GM12878 (cell line): ENCODE measurements at regions not wholly inside any gene's neighbourhood (a gene's known extent, or its start where the extent isn't known, plus 50 kb on each side); places are given as distances from the start of the nearest gene placed in this dataset.

Experiments used
- ATAC-seq: fragments of 200-7000 bp; cut with Tn5 transposase; 3 replicates; pipeline ENCODE4 v1.9.1; 2020; ENCODE audit warnings: mild to moderate bottlenecking, moderate library complexity
- BruUV-seq: library from RNA; stranded (reverse); fragments of 400-500 nt; replicated peaks from 2 replicates; lab custom pipeline; 2021; lab: Mats Ljungman, UMichigan
- CTCF ChIA-PET: fragments of 300-600 bp; sonication (Branson Sonifier 250); formaldehyde crosslinking; extraction: SDS; loops from one replicate; lab custom pipeline; 2021; ENCODE audit warnings: inconsistent platforms; lab: Yijun Ruan, JAX
- POLR2A ChIA-PET: fragments of 350-600 bp; formaldehyde crosslinking; extraction: SDS; loops from one replicate; lab custom pipeline; 2021; ENCODE audit warnings: inconsistent platforms; lab: Charles Lee
- RAD21 ChIA-PET: fragments of 300-600 bp; sonication (Branson Sonifier 250); formaldehyde crosslinking; loops from one replicate; lab custom pipeline; 2023; ENCODE audit warnings: antibody characterized with exemption; ENCODE audit not compliant: unreplicated experiment; lab: Charles Lee
- SMC1A ChIA-PET: fragments of 300-600 bp; sonication (Branson Sonifier 250); formaldehyde crosslinking; loops from one replicate; lab custom pipeline; 2023; ENCODE audit not compliant: unreplicated experiment, uncharacterized antibody; lab: Charles Lee
- DNase-seq: peaks from one replicate; pipeline ENCODE4 v3.0.0-alpha.2; 2011; ENCODE audit warnings: low read depth, low spot score
- FAIRE-seq: peaks from 3 replicates; lab custom pipeline; 2011; peaks lifted over from hg19 to GRCh38; lab: Jason Lieb, UNC
- H2AFZ ChIP-seq: 2 replicates; pipeline ENCODE4 v1.6.0; 2011; ENCODE audit warnings: low read depth, low read length, control low read depth; ENCODE audit not compliant: control insufficient read depth
- H3K27ac ChIP-seq: 2 replicates; pipeline ENCODE4 v1.5.1; 2011; ENCODE audit warnings: control low read depth; ENCODE audit not compliant: control insufficient read depth, insufficient read depth
- H3K27me3 ChIP-seq, 2 experiments: replicated peaks in 1 of 2; 2 replicates each; pipeline versions ENCODE4 v1.6.0 to v1.6.1; 2011; ENCODE audit warnings: low read length in 1 of 2; ENCODE audit not compliant: control insufficient read depth in 2 of 2, insufficient read depth in 2 of 2
- H3K36me3 ChIP-seq, 2 experiments: 2 replicates each; pipeline ENCODE4 v1.5.1; 2011; ENCODE audit warnings: low read length in 1 of 2; ENCODE audit not compliant: control insufficient read depth in 2 of 2, insufficient read depth in 2 of 2
- H3K4me1 ChIP-seq: 2 replicates; pipeline ENCODE4 v1.6.1; 2011; ENCODE audit warnings: mild to moderate bottlenecking, low read length, moderate library complexity, mixed read lengths; ENCODE audit not compliant: control insufficient read depth, insufficient read depth
- H3K4me2 ChIP-seq: 2 replicates; pipeline ENCODE4 v1.6.0; 2011; ENCODE audit warnings: control low read depth; ENCODE audit not compliant: control insufficient read depth, insufficient read depth
- H3K4me3 ChIP-seq: fragments of 200-600 bp; sonication (generic); 2 replicates; pipeline ENCODE4 v1.5.1; 2016
- H3K79me2 ChIP-seq: 2 replicates; pipeline ENCODE4 v1.6.0; 2011; ENCODE audit warnings: low read length; ENCODE audit not compliant: control insufficient read depth, insufficient read depth
- H3K9ac ChIP-seq: 2 replicates; pipeline ENCODE4 v1.8.0; 2011; ENCODE audit warnings: low read length, control low read depth, mixed read lengths; ENCODE audit not compliant: control insufficient read depth, insufficient read depth
- H3K9me3 ChIP-seq: replicated peaks from 3 replicates; pipeline ENCODE4 v1.5.1; 2011; ENCODE audit warnings: mild to moderate bottlenecking, low read length; ENCODE audit not compliant: control insufficient read depth, insufficient read depth
- H4K20me1 ChIP-seq: 2 replicates; pipeline ENCODE4 v1.6.0; 2011; ENCODE audit not compliant: control insufficient read depth, insufficient read depth
- BCLAF1 ChIP-seq: fragments of 450-650 bp; IDR thresholded peaks from 2 replicates; pipeline ENCODE4 v1.6.1; 2017; ENCODE audit warnings: antibody characterized with exemption, mild to moderate bottlenecking, moderate library complexity
- DPF2 ChIP-seq: fragments of 450-650 bp; IDR thresholded peaks from 2 replicates; pipeline ENCODE4 v1.6.1; 2017; ENCODE audit warnings: mild to moderate bottlenecking
- EGR1 ChIP-seq, 2 experiments: IDR thresholded peaks; 1 replicate in 1 of 2; 2 replicates in 1 of 2; pipeline ENCODE4 v1.6.1; 2011 to 2012; ENCODE audit warnings: low read depth in 2 of 2, low read length in 2 of 2, borderline replicate concordance in 1 of 2, mild to moderate bottlenecking in 1 of 2, moderate library complexity in 1 of 2
- ESRRA ChIP-seq: IDR thresholded peaks from 2 replicates; pipeline ENCODE4 v1.6.1; 2012; ENCODE audit warnings: mild to moderate bottlenecking, low read length, improper control_type of control experiment
- ETV6 ChIP-seq, 2 experiments: fragments of 450-650 bp in 1 of 2; IDR thresholded peaks in 1 of 2; conservative IDR thresholded peaks in 1 of 2; 2 replicates each; pipeline ENCODE4 v1.6.1; 2014; ENCODE audit warnings: antibody characterized with exemption in 1 of 2, borderline replicate concordance in 1 of 2, low read depth in 1 of 2, mild to moderate bottlenecking in 1 of 2, moderate library complexity in 1 of 2
- FOXK2 ChIP-seq: fragments of 450-650 bp; IDR thresholded peaks from 2 replicates; pipeline ENCODE4 v1.6.1; 2017; ENCODE audit warnings: mild to moderate bottlenecking, moderate library complexity
- GATAD2B ChIP-seq: fragments of 450-650 bp; conservative IDR thresholded peaks from 2 replicates; pipeline ENCODE4 v1.6.1; 2017; ENCODE audit warnings: low read depth, mild to moderate bottlenecking, moderate library complexity
- IKZF1 ChIP-seq: fragments of 450-650 bp; conservative IDR thresholded peaks from 2 replicates; pipeline ENCODE4 v1.6.1; 2017; ENCODE audit warnings: antibody characterized with exemption, mild to moderate bottlenecking
- IKZF2 ChIP-seq, 2 experiments: fragments of 450-650 bp; IDR thresholded peaks; 2 replicates each; pipeline ENCODE4 v1.6.1; 2017; ENCODE audit warnings: mild to moderate bottlenecking in 2 of 2, moderate library complexity in 2 of 2
- MYC ChIP-seq: IDR thresholded peaks from 2 replicates; pipeline ENCODE4 v1.6.1; 2011; ENCODE audit warnings: mild to moderate bottlenecking, low read length, moderate library complexity, inconsistent platforms; ENCODE audit not compliant: insufficient read depth, insufficient replicate concordance, insufficient read length, severe bottlenecking
- NFYB ChIP-seq: IDR thresholded peaks from 2 replicates; pipeline ENCODE4 v1.6.1; 2011; ENCODE audit warnings: low read depth, mild to moderate bottlenecking, low read length, improper control_type of control experiment, moderate library complexity; ENCODE audit not compliant: insufficient read depth
- PAX8 ChIP-seq: fragments of 450-650 bp; IDR thresholded peaks from 2 replicates; pipeline ENCODE4 v1.6.1; 2017; ENCODE audit warnings: mild to moderate bottlenecking, moderate library complexity
- RCOR1 ChIP-seq: conservative IDR thresholded peaks from 2 replicates; pipeline ENCODE4 v1.6.1; 2012; ENCODE audit warnings: low read depth, low read length, improper control_type of control experiment
- SP1 ChIP-seq: IDR thresholded peaks from one replicate; pipeline ENCODE4 v1.6.1; 2011; ENCODE audit warnings: low read depth, low read length
- YY1 ChIP-seq: IDR thresholded peaks from 2 replicates; pipeline ENCODE4 v1.6.1; 2011; ENCODE audit warnings: low read depth, mild to moderate bottlenecking, low read length
- WGBS: methylation state at CpG from one replicate; pipeline ENCODE4 v1.1.6; 2016; ENCODE audit warnings: low lambda C conversion rate; ENCODE audit not compliant: insufficient replicate concordance, insufficient coverage; ENCODE audit errors: missing lambda C conversion rate; 5-methylcytosine and 5-hydroxymethylcytosine counted together
- in situ Hi-C: fragments of 300-500 bp; cut with MboI; formaldehyde crosslinking; loops from 9 replicates; pipeline ENCODE4 v1.14.3; 2018; ENCODE audit warnings: mixed read lengths
- intact Hi-C: fragments of 100-400 bp; cut with micrococcal nuclease; formaldehyde crosslinking; loops from one replicate; pipeline ENCODE4 v1.14.2; 2022; ENCODE audit not compliant: unreplicated experiment
- TF ChIP-seq, protein P1 (sequence below): IDR thresholded peaks from 2 replicates; pipeline ENCODE4 v1.6.1; 2012; ENCODE audit warnings: low read length, inconsistent platforms
- TF ChIP-seq, protein P2 (sequence below): fragments of 450-650 bp; IDR thresholded peaks from 2 replicates; pipeline ENCODE4 v1.6.1; 2018; ENCODE audit warnings: mild to moderate bottlenecking, low read depth, moderate library complexity; ENCODE audit not compliant: partially characterized antibody
- TF ChIP-seq, protein P3 (sequence below): IDR thresholded peaks from 2 replicates; pipeline ENCODE4 v1.6.1; 2012; ENCODE audit warnings: low read depth, low read length, improper control_type of control experiment

DNA sequence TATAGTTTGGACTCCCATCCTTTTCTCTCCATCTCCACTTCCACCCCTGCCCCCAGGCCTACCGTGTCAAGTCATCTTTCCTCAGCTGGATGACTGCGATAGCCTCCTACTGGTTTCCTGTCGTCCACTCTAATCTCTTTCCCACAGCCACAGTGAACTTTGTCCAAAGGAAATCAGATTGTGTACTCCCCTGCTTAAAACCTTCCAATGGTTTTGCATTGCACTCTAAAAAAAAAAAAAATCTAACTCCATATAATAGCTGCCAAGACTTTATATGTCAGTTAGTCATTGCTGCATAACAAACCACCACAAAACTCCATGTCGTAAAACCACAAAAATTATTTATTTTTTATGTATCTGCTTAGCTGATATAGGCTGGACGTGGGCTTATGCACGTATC, 160.2 kb upstream of the CCDC68 start:
- H3K9me3 ChIP-seq = no peaks in the 10 kb centered on the region
- DNase-seq (no peak), ATAC-seq (no peak), FAIRE-seq (no peak)
- no peaks in the 10 kb centered on the region for H3K36me3 ChIP-seq
- no peaks in the 10 kb centered on the region for H4K20me1 ChIP-seq
- no peaks in the 10 kb centered on the region; a peak in 1 of 4 replicates for H3K27me3 ChIP-seq
- intact Hi-C loops = no loop called here
- RAD21 ChIA-PET = no interaction called here
- no peaks in the 10 kb centered on the region for H3K79me2 ChIP-seq
- no peak overlapping the region for H2AFZ ChIP-seq
- BruUV-seq = no TSS peak
- H3K27ac ChIP-seq = no peak overlapping the region
- in situ Hi-C loops = no loop called here
- TF ChIP-seq RCOR1 (no peak), DPF2 (no peak), GATAD2B (no peak), ETV6 (conservative IDR thresholded peaks at IDR 0.05 in 1 of 2, IDR thresholded peaks at IDR 0.05 in 1 of 2; ENCODE audit: borderline replicate concordance in 1 of 2, low read depth in 1 of 2) (no peak), PAX8 (no peak), IKZF2 (IDR thresholded peaks at IDR 0.05) (no peak), MYC (no peak), SP1 (no peak), FOXK2 (no peak), ESRRA (no peak), IKZF1 (no peak), EGR1 (IDR thresholded peaks at IDR 0.05; ENCODE audit: borderline replicate concordance in 1 of 2, low read depth in 2 of 2, low read length in 2 of 2) (no peak), BCLAF1 (no peak), YY1 (no peak), NFYB (no peak)
- TF ChIP-seq, protein P1, sequence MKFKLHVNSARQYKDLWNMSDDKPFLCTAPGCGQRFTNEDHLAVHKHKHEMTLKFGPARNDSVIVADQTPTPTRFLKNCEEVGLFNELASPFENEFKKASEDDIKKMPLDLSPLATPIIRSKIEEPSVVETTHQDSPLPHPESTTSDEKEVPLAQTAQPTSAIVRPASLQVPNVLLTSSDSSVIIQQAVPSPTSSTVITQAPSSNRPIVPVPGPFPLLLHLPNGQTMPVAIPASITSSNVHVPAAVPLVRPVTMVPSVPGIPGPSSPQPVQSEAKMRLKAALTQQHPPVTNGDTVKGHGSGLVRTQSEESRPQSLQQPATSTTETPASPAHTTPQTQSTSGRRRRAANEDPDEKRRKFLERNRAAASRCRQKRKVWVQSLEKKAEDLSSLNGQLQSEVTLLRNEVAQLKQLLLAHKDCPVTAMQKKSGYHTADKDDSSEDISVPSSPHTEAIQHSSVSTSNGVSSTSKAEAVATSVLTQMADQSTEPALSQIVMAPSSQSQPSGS = no peak
- TF ChIP-seq, protein P2, sequence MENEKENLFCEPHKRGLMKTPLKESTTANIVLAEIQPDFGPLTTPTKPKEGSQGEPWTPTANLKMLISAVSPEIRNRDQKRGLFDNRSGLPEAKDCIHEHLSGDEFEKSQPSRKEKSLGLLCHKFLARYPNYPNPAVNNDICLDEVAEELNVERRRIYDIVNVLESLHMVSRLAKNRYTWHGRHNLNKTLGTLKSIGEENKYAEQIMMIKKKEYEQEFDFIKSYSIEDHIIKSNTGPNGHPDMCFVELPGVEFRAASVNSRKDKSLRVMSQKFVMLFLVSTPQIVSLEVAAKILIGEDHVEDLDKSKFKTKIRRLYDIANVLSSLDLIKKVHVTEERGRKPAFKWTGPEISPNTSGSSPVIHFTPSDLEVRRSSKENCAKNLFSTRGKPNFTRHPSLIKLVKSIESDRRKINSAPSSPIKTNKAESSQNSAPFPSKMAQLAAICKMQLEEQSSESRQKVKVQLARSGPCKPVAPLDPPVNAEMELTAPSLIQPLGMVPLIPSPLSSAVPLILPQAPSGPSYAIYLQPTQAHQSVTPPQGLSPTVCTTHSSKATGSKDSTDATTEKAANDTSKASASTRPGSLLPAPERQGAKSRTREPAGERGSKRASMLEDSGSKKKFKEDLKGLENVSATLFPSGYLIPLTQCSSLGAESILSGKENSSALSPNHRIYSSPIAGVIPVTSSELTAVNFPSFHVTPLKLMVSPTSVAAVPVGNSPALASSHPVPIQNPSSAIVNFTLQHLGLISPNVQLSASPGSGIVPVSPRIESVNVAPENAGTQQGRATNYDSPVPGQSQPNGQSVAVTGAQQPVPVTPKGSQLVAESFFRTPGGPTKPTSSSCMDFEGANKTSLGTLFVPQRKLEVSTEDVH = no peak
- TF ChIP-seq, protein P3, sequence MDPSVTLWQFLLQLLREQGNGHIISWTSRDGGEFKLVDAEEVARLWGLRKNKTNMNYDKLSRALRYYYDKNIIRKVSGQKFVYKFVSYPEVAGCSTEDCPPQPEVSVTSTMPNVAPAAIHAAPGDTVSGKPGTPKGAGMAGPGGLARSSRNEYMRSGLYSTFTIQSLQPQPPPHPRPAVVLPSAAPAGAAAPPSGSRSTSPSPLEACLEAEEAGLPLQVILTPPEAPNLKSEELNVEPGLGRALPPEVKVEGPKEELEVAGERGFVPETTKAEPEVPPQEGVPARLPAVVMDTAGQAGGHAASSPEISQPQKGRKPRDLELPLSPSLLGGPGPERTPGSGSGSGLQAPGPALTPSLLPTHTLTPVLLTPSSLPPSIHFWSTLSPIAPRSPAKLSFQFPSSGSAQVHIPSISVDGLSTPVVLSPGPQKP = no peak
- TF ChIP-seq, all 136 proteins: peak for 0
- H3K4me1 ChIP-seq = peaks cover 3% of the 10 kb centered on the region; the same call in 1 of the 2 replicates
- ChIA-PET POLR2A (no interaction called here), SMC1A (no interaction called here), CTCF (interaction anchor here (0.9 kb wide), 1 partner anchor 59 kb away, joined by 3 read pairs; no protein-coding TSS in a partner anchor)
- no peak overlapping the region for H3K4me3 ChIP-seq
- 51% methylated on average over 6 of the region's 6 CpGs for WGBS
- no peak overlapping the region for H3K4me2 ChIP-seq
- H3K9ac ChIP-seq = no peak overlapping the region
